Right lobe of liver (tissue), 4 donors: ENCODE measurements at regions not wholly inside any gene's neighbourhood (a gene's known extent, or its start where the extent isn't known, plus 50 kb on each side); places are given as distances from the start of the nearest gene placed in this dataset.

ENCODE experiments used
- POLR2A ChIP-seq: fragments of 450-650 bp; IDR thresholded peaks from one replicate; pipeline ENCODE4 v1.6.1; 2017; ENCODE audit warnings: antibody characterized with exemption, mild to moderate bottlenecking
- TF ChIP-seq, protein P1 (sequence below), 4 donors: fragments of 200-600 bp in 3 of 4; fragments of 450-650 bp in 1 of 4; IDR thresholded peaks; one replicate each; pipeline versions ENCODE4 v1.5.1 to v1.8.0; 2016 to 2022; ENCODE audit warnings: antibody characterized with exemption in 4 of 4, mild to moderate bottlenecking in 2 of 4
- donor health status: DM: no; HTN: no; CAD: no.
- donor health status: DM: no; HTN: no; CAD: no.
- donor health status: DM: no; HTN: yes; CAD: no.

DNA sequence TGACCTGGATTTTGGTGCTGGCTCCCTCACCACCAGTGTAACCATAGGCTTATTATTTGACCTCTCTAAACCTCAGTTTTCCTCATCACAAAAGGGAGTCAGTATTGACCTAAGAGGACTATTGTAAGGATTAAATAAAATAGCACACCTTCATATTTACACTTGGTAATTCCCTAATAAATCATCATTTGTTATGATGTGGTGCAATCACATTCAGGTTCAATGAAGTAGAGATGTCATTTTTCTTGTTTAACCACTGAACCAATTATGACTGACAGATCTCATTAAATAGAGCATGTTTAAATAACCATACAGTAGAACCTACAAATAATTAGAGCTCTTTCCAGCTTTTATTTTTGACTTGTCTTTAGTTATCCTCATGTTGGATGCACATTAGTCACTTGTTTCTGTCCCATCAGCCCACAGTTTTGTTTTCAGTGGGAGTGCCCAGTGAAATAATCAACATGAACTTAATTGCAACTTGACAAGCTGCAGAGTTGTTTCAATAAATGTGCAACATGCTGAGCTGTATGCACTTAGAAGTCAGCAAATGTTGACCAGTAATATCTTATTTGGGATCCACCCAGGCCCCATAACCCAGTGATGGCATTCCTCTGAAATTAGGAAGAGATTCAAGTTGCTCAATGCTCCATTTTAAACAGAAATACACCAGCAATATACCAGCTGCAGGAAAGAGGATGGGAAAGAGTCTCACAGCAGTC is 451.7 kb upstream of the MARCKS start:
- TF ChIP-seq, protein P1, sequence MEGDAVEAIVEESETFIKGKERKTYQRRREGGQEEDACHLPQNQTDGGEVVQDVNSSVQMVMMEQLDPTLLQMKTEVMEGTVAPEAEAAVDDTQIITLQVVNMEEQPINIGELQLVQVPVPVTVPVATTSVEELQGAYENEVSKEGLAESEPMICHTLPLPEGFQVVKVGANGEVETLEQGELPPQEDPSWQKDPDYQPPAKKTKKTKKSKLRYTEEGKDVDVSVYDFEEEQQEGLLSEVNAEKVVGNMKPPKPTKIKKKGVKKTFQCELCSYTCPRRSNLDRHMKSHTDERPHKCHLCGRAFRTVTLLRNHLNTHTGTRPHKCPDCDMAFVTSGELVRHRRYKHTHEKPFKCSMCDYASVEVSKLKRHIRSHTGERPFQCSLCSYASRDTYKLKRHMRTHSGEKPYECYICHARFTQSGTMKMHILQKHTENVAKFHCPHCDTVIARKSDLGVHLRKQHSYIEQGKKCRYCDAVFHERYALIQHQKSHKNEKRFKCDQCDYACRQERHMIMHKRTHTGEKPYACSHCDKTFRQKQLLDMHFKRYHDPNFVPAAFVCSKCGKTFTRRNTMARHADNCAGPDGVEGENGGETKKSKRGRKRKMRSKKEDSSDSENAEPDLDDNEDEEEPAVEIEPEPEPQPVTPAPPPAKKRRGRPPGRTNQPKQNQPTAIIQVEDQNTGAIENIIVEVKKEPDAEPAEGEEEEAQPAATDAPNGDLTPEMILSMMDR (IDR thresholded peaks at IDR 0.05): no peak
- TF ChIP-seq POLR2A: no peak
